ENCODE measurements at regions not wholly inside any gene's neighbourhood (a gene's known extent, or its start where the extent isn't known, plus 50 kb on each side); places are given as distances from the start of the nearest gene placed in this dataset.

DNA sequence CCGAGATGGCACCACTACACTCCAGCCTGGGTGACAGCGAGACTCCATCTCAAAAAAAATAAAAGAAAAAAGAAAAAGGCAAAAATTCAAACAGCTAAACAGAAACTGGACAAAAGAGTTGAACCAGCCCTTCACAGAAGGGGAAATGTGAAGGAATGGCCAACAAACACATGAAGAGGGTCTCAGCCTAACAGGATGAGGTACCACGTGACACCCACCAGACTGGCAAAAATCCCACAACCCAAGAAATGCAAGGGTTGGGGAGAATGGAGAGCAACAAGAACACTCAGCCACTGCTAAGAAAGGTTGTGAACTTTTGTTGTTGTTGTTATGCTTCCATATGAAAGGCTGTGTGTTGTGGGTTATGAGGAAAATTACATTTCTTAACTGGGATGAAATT, 357.7 kb downstream of the PREX1 start:
- Histone ChIP-seq H4K20me1 (ENCODE audit: insufficient read depth, low read length) (no peaks in the 10 kb centered on the region), H3K9me3 (ENCODE audit: insufficient read depth, low read length, severe bottlenecking) (no peaks in the 10 kb centered on the region), H2AFZ (ENCODE audit: low read depth, low read length) (no peak overlapping the region), H3K4me1 (ENCODE audit: insufficient read depth, low read length) (no peaks in the 10 kb centered on the region), H3K27ac (ENCODE audit: low read length) (no peak overlapping the region), H3K4me3 (ENCODE audit: low read depth in 1 of 2, low read length in 2 of 2) (no peak overlapping the region), H3K79me2 (ENCODE audit: insufficient read depth, low read length) (no peaks in the 10 kb centered on the region), H3K36me3 (ENCODE audit: insufficient read depth, low read length) (no peaks in the 10 kb centered on the region), H3K4me2 (ENCODE audit: insufficient read depth, low read length) (no peak overlapping the region), H3K9ac (ENCODE audit: low read depth, low read length) (no peak overlapping the region), H3K27me3 (ENCODE audit: insufficient read depth, low read length, poor library complexity) (peaks cover 10% of the 10 kb centered on the region)
- ATAC-seq (ENCODE audit: insufficient read depth, low read depth) (no peak), DNase-seq (no peak)
- TF ChIP-seq EZH2 (IDR thresholded peaks at IDR 0.05; ENCODE audit: borderline replicate concordance, low read depth, low read length, severe bottlenecking) (no peak), CTCF (IDR thresholded peaks at IDR 0.05; ENCODE audit: borderline replicate concordance, extremely low read depth, low read length, poor library complexity, severe bottlenecking) (no peak)

- Histone ChIP-seq H4K20me1 (ENCODE audit: insufficient read depth, low read length) (no peaks in the 10 kb centered on the region), H2AFZ (ENCODE audit: low read depth, low read length) (no peak overlapping the region), H3K36me3 (ENCODE audit: insufficient read depth, low read length) (no peaks in the 10 kb centered on the region), H3K9me3 (ENCODE audit: insufficient read depth, low read length, severe bottlenecking) (no peaks in the 10 kb centered on the region), H3K4me1 (ENCODE audit: insufficient read depth, low read length) (no peaks in the 10 kb centered on the region), H3K27ac (ENCODE audit: low read length) (no peak overlapping the region), H3K4me2 (ENCODE audit: insufficient read depth, low read length) (no peak overlapping the region), H3K79me2 (ENCODE audit: insufficient read depth, low read length) (no peaks in the 10 kb centered on the region), H3K4me3 (ENCODE audit: low read depth in 1 of 2, low read length in 2 of 2) (no peak overlapping the region), H3K9ac (ENCODE audit: low read depth, low read length) (no peak overlapping the region), H3K27me3 (ENCODE audit: insufficient read depth, low read length, poor library complexity) (peaks cover 1% of the 10 kb centered on the region)
- ATAC-seq (ENCODE audit: insufficient read depth, low read depth) = no peak
- TF ChIP-seq CTCF (IDR thresholded peaks at IDR 0.05; ENCODE audit: borderline replicate concordance, extremely low read depth, low read length, poor library complexity, severe bottlenecking) = no peak
- TF ChIP-seq EZH2 (IDR thresholded peaks at IDR 0.05; ENCODE audit: borderline replicate concordance, low read depth, low read length, severe bottlenecking) = no peak
- no peak for DNase-seq
These were observed 358.8 kb downstream of the PREX1 start for GRCh38 chr20:48469026-48469425.

DNA sequence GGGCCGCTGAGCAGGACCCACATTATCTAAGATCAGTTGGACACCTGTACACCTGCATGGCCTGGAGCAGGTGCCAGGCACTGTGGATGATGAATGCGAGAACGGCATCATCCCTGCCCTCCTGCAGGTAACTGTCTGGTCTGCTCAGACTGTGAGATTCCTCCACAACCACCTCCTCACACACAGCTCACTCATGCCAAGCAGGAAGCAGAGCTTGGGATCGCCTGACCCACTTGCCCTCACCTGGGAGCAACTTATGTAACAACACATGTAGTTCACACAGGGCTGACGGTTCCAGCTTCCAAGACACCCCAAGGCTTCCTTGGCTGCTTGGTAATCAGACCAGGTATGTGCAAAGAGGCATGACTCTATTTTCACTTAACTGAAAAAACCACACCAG, 359.2 kb downstream of the PREX1 start:
- H3K27me3 ChIP-seq (ENCODE audit: insufficient read depth, low read length, poor library complexity) = no peaks in the 10 kb centered on the region
- no peak for TF ChIP-seq CTCF (IDR thresholded peaks at IDR 0.05; ENCODE audit: borderline replicate concordance, extremely low read depth, low read length, poor library complexity, severe bottlenecking)
- no peaks in the 10 kb centered on the region for H4K20me1 ChIP-seq (ENCODE audit: insufficient read depth, low read length)
- no peaks in the 10 kb centered on the region for H3K9me3 ChIP-seq (ENCODE audit: insufficient read depth, low read length, severe bottlenecking)
- no peaks in the 10 kb centered on the region for H3K36me3 ChIP-seq (ENCODE audit: insufficient read depth, low read length)
- DNase-seq (no peak), ATAC-seq (ENCODE audit: insufficient read depth, low read depth) (no peak)
- H3K4me3 ChIP-seq (ENCODE audit: low read depth in 1 of 2, low read length in 2 of 2) = no peak overlapping the region
- no peak overlapping the region for H3K27ac ChIP-seq (ENCODE audit: low read length)
- no peak overlapping the region for H3K9ac ChIP-seq (ENCODE audit: low read depth, low read length)
- H3K4me2 ChIP-seq (ENCODE audit: insufficient read depth, low read length) = no peak overlapping the region
- H3K4me1 ChIP-seq (ENCODE audit: insufficient read depth, low read length) = no peaks in the 10 kb centered on the region
- H3K79me2 ChIP-seq (ENCODE audit: insufficient read depth, low read length) = no peaks in the 10 kb centered on the region
- no peak overlapping the region for H2AFZ ChIP-seq (ENCODE audit: low read depth, low read length)

- TF ChIP-seq CTCF (IDR thresholded peaks at IDR 0.05; ENCODE audit: borderline replicate concordance, extremely low read depth, low read length, poor library complexity, severe bottlenecking) (no peak), EZH2 (IDR thresholded peaks at IDR 0.05; ENCODE audit: borderline replicate concordance, low read depth, low read length, severe bottlenecking) (no peak)
- no peak overlapping the region for H3K4me2 ChIP-seq (ENCODE audit: insufficient read depth, low read length)
These were observed 360.2 kb downstream of the PREX1 start for GRCh38 chr20:48467622-48468021.

More at GRCh38 chr20:48467622-48468021, 360.2 kb downstream of the PREX1 start:
- Histone ChIP-seq H3K4me3 (ENCODE audit: low read depth in 1 of 2, low read length in 2 of 2) (no peak overlapping the region), H3K36me3 (ENCODE audit: insufficient read depth, low read length) (no peaks in the 10 kb centered on the region), H3K27me3 (ENCODE audit: insufficient read depth, low read length, poor library complexity) (no peaks in the 10 kb centered on the region), H2AFZ (ENCODE audit: low read depth, low read length) (no peak overlapping the region), H4K20me1 (ENCODE audit: insufficient read depth, low read length) (no peaks in the 10 kb centered on the region), H3K27ac (ENCODE audit: low read length) (no peak overlapping the region), H3K9ac (ENCODE audit: low read depth, low read length) (no peak overlapping the region), H3K4me1 (ENCODE audit: insufficient read depth, low read length) (no peaks in the 10 kb centered on the region), H3K79me2 (ENCODE audit: insufficient read depth, low read length) (no peaks in the 10 kb centered on the region), H3K9me3 (ENCODE audit: insufficient read depth, low read length, severe bottlenecking) (no peaks in the 10 kb centered on the region)
- DNase-seq (peak; percentile 19), ATAC-seq (ENCODE audit: insufficient read depth, low read depth) (peak; percentile 48; the same call in 1 of the 3 replicates)
